HEK293 (cell line): ENCODE measurements at regions not wholly inside any gene's neighbourhood (a gene's known extent, or its start where the extent isn't known, plus 50 kb on each side); places are given as distances from the start of the nearest gene placed in this dataset.

Experiments
- CTCF ChIP-seq: fragments of 450-650 bp; formaldehyde crosslinking; IDR thresholded peaks from 2 replicates; pipeline ENCODE4 v1.5.1; 2016; ENCODE audit warnings: missing biosample characterization, missing genetic modification characterization
- REPIN1 ChIP-seq: fragments of 450-650 bp; formaldehyde crosslinking; IDR thresholded peaks from 2 replicates; pipeline ENCODE4 v1.5.1; 2017; ENCODE audit warnings: missing biosample characterization, missing genetic modification characterization, low read depth
- TCF7L2 ChIP-seq: IDR thresholded peaks from 2 replicates; pipeline ENCODE4 v1.6.1; 2011; ENCODE audit warnings: low read depth, mild to moderate bottlenecking, inconsistent platforms, low read length, moderate library complexity, borderline replicate concordance
- ZBTB8A ChIP-seq: fragments of 450-650 bp; formaldehyde crosslinking; IDR thresholded peaks from 2 replicates; pipeline ENCODE4 v1.5.1; 2016; ENCODE audit warnings: missing biosample characterization, missing genetic modification characterization
- ZNF140 ChIP-seq: fragments of 450-650 bp; formaldehyde crosslinking; IDR thresholded peaks from 2 replicates; pipeline ENCODE4 v1.5.1; 2016; ENCODE audit warnings: missing biosample characterization, missing genetic modification characterization
- ZNF146 ChIP-seq: fragments of 450-650 bp; formaldehyde crosslinking; IDR thresholded peaks from 2 replicates; pipeline ENCODE4 v1.5.1; 2016; ENCODE audit warnings: missing biosample characterization, missing genetic modification characterization
- ZNF239 ChIP-seq: fragments of 450-650 bp; formaldehyde crosslinking; IDR thresholded peaks from 2 replicates; pipeline ENCODE4 v1.5.1; 2016; ENCODE audit warnings: missing biosample characterization, missing genetic modification characterization
- ZNF600 ChIP-seq: fragments of 450-650 bp; formaldehyde crosslinking; IDR thresholded peaks from 2 replicates; pipeline ENCODE4 v1.5.1; 2016; ENCODE audit warnings: missing biosample characterization, missing genetic modification characterization
- ZSCAN30 ChIP-seq: fragments of 450-650 bp; IDR thresholded peaks from 2 replicates; pipeline ENCODE4 v1.5.1; 2018; ENCODE audit warnings: missing biosample characterization, mild to moderate bottlenecking, missing genetic modification characterization, moderate library complexity

- no peak for TF ChIP-seq ZNF146
- no peak for TF ChIP-seq ZNF600 (tag by site-specific recombination)
- no peak for TF ChIP-seq ZNF239
- TF ChIP-seq REPIN1 (tag by site-specific recombination): no peak
- no peak for TF ChIP-seq CTCF (tag by site-specific recombination)
- TF ChIP-seq ZBTB8A: no peak
- no peak for TF ChIP-seq ZNF140 (tag by site-specific recombination)
- no peak for TF ChIP-seq TCF7L2
- no peak for TF ChIP-seq ZSCAN30 (tag by site-specific recombination)
Measured at GRCh38 chr1:22287946-22288520, 145.1 kb upstream of the WNT4 start.
